LHCN-M2 (cell line): ENCODE measurements at regions not wholly inside any gene's neighbourhood (a gene's known extent, or its start where the extent isn't known, plus 50 kb on each side); places are given as distances from the start of the nearest gene placed in this dataset.
A peak's percentile ranks its signal among the peaks of the same experiment; 100 is the strongest.

Experiments
- DNase-seq: peaks from one replicate; pipeline ENCODE4 v3.0.0-alpha.2; 2012; ENCODE audit warnings: low read depth

- peak; percentile 88 for DNase-seq
Measured at GRCh38 chr9:129270903-129271431, 92.9 kb upstream of the IER5L start.

GRCh38 chr9:129270205-129270604 lies 92.1 kb upstream of the IER5L start:
- no peak for DNase-seq

GRCh38 chr9:129267141-129267540 lies 89.1 kb upstream of the IER5L start:
- no peak for DNase-seq

GRCh38 chr9:129266536-129266935 lies 88.5 kb upstream of the IER5L start:
- DNase-seq: no peak

- peak; percentile 11 for DNase-seq
Measured at GRCh38 chr9:129264388-129264787, 86.3 kb upstream of the IER5L start.

GRCh38 chr9:129263836-129264235 lies 85.8 kb upstream of the IER5L start:
- no peak for DNase-seq

- DNase-seq: no peak
Measured at GRCh38 chr9:129262261-129262660, 84.2 kb upstream of the IER5L start.

GRCh38 chr9:129259375-129259774 lies 81.3 kb upstream of the IER5L start:
- DNase-seq: no peak

- no peak for DNase-seq
Measured at GRCh38 chr9:129258823-129259301, 80.8 kb upstream of the IER5L start.

GRCh38 chr9:129258124-129258822 lies 80.2 kb upstream of the IER5L start:
- peak; percentile 79 for DNase-seq

- no peak for DNase-seq
Measured at GRCh38 chr9:129256959-129257713, 79.1 kb upstream of the IER5L start.

- no peak for DNase-seq
Measured at GRCh38 chr9:129254566-129255287, 76.7 kb upstream of the IER5L start.

GRCh38 chr9:129253803-129254381 lies 75.8 kb upstream of the IER5L start:
- no peak for DNase-seq

- no peak for DNase-seq
Measured at GRCh38 chr9:129252937-129253802, 75.1 kb upstream of the IER5L start.

GRCh38 chr9:129250786-129251185 lies 72.7 kb upstream of the IER5L start:
- DNase-seq: peak; percentile 35

- no peak for DNase-seq
Measured at GRCh38 chr9:129247285-129248153, 69.5 kb upstream of the IER5L start.

- peak; percentile 26 for DNase-seq
Measured at GRCh38 chr9:129245276-129245675, 67.2 kb upstream of the IER5L start.

- no peak for DNase-seq
Measured at GRCh38 chr9:129242971-129243561, 65.0 kb upstream of the IER5L start.

GRCh38 chr9:129242191-129242941 lies 64.3 kb upstream of the IER5L start:
- no peak for DNase-seq
